HG03571 (cell line): ENCODE measurements at regions not wholly inside any gene's neighbourhood (a gene's known extent, or its start where the extent isn't known, plus 50 kb on each side); places are given as distances from the start of the nearest gene placed in this dataset.

ENCODE experiments used
- ATAC-seq: cut with Tn5 transposase; IDR thresholded peaks from one replicate; pipeline ENCODE4 v1.9.1; 2021; ENCODE audit not compliant: unreplicated experiment

- ATAC-seq: no peak
Measured at GRCh38 chr4:14218641-14219040, 591.1 kb upstream of the BOD1L1 start.

- no peak for ATAC-seq
Measured at GRCh38 chr4:14221176-14221575, 593.7 kb upstream of the BOD1L1 start.

GRCh38 chr4:14222377-14223029, 595.0 kb upstream of the BOD1L1 start:
- no peak for ATAC-seq

- ATAC-seq: no peak
Measured at GRCh38 chr4:14223461-14223860, 595.9 kb upstream of the BOD1L1 start.

- ATAC-seq: no peak
Measured at GRCh38 chr4:14225688-14226207, 598.2 kb upstream of the BOD1L1 start.

GRCh38 chr4:14233126-14233525, 605.6 kb upstream of the BOD1L1 start:
- ATAC-seq: no peak

GRCh38 chr4:14234307-14234706, 606.8 kb upstream of the BOD1L1 start:
- ATAC-seq: no peak

- ATAC-seq: no peak
Measured at GRCh38 chr4:14236359-14236758, 608.8 kb upstream of the BOD1L1 start.

DNA sequence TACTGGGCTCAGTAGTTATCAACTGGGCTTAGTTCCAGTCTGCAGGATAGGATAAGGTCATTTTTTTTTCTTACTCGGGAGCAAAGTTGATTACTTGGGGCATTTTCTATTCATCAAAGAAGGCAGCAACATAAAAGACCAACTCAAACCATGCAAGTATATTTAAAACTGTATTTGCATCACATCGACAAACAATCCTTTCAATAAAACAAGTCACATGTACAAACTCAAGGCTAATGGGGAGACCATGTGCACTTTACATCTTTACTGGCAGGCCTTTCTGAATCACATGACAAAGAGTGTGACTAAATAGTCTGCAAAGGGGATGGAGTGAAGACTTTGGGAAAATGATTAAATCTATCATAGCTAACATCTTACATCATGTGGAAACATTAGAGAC, 610.4 kb upstream of the BOD1L1 start:
- no peak for ATAC-seq

- ATAC-seq: no peak
Measured at GRCh38 chr4:14241574-14241973, 614.0 kb upstream of the BOD1L1 start.

DNA sequence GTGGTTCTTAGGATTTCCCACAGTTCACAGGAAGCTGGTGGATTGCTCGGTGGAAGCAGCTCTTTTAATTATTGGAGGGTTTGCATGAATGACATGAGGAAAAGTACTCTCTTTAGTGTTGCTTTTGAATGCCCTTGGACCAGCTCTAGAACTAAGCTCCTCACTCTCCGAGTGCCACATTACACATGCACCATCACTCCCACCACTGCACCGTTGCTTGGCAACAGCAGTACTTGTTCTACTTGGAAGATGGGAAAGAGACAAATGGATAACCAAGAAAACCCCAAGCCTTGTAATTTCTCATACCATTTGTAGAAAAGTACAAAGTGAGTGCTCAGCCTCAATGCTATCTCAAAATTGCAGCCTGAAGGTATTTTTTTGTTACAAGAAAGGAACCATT, 620.2 kb upstream of the BOD1L1 start:
- ATAC-seq: no peak

- no peak for ATAC-seq
Measured at GRCh38 chr4:14249226-14249625, 621.7 kb upstream of the BOD1L1 start.

GRCh38 chr4:14254252-14254651, 626.7 kb upstream of the BOD1L1 start:
- ATAC-seq: no peak

DNA sequence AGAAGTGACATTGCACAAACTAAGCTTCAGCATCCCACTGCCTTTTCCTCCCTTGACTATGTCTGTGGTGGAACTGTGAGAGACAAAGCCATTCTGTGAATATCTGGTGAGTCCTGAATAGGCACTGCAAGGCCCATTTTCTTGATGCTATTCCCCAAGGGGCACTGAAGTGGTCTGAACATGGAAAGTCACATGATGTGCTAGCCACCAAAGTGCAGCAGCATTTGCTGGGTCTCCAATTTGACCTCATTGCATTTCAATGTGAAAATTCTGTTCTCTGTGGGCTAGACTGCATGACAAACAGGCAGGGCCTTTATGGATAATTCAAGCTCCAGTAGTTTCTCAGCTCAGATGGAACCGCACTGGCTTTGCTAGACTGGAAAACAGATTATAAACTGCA, 627.4 kb upstream of the BOD1L1 start:
- no peak for ATAC-seq

DNA sequence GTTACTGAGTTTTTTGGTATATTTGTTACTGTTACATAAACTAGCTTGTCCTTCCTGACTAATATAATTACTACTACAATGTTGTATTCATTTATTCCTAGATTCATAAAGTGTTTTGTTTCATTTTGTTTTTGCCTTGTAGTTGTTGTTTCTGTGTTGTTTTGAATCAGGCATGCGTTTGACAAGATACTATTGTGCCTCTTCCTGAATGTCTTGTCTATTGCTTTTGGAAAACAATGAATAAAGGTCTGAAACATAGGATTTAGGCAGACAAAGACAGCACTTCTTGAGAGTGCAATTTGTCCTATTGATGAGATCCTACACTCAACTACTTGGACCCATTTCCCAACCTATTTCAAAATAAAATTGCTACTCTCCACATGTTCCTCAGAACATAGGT, 630.4 kb upstream of the BOD1L1 start:
- no peak for ATAC-seq

DNA sequence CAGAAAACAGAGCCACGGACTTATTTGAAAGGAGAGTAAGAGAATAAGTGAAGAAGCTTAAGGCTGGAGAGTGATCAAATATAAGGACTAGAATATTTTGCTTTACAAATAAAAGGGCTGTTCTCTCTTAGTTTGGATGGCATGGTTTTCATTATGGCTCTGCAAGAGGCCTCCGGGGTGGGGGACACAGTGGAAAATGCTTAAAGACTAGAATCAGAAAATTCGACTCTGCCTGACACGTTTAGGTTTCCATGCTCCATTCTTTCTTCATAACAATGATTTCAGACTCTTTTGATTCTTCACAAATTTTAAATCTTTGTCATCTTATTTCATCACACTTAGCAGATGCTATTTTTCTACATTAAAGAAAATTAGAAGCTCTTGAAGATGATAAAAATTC, 632.4 kb upstream of the BOD1L1 start:
- no peak for ATAC-seq

DNA sequence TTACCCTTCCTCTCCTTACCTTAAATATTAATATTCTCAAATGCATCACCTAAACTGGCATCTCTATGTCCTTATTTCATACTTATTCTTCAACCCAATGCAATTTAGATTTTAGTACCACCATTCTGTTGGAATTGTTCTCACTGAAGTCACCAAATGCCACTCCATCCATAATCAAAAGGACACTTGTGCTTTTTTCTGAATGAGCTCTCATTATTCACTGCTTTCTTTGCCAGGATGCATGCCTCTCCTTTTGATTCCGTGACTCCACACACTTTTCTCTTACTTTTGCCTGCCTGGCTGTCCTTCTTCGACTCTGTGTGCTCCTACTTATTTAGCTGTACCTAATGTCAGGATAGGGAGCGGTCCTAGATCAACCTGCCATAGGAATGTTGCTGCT, 633.1 kb upstream of the BOD1L1 start:
- no peak for ATAC-seq

GRCh38 chr4:14262221-14262620, 634.7 kb upstream of the BOD1L1 start:
- no peak for ATAC-seq

- ATAC-seq: no peak
Measured at GRCh38 chr4:14264437-14264836, 636.9 kb upstream of the BOD1L1 start.

DNA sequence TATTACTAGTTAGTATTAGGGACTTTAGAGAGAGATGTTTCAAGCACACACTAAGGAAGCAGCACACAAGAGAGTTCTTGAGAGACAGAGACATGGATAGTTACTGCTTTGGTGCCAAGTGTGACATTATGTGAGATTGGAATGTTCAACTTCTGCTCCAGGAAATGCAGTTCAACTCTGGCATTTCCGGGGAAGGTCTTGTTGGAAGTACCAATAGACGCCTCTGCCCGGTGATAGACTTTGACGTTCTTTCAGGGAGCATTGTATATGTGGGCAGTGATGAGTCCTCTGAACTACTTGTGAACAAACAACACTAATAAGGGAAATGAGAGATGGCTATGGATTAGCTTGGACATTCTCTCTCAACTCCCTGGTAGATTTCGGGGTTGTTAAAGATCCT, 638.1 kb upstream of the BOD1L1 start:
- ATAC-seq: no peak

GRCh38 chr4:14267373-14268060, 640.0 kb upstream of the BOD1L1 start:
- ATAC-seq: no peak

GRCh38 chr4:14269824-14270223, 642.3 kb upstream of the BOD1L1 start:
- ATAC-seq: no peak

- no peak for ATAC-seq
Measured at GRCh38 chr4:14272206-14272605, 644.7 kb upstream of the BOD1L1 start.
